Right hindlimb (tissue), 1 donor: ENCODE measurements at regions not wholly inside any gene's neighbourhood (a gene's known extent, or its start where the extent isn't known, plus 50 kb on each side); places are given as distances from the start of the nearest gene placed in this dataset.

Experiments
- DNase-seq: peaks from one replicate; pipeline ENCODE4 v3.0.0-alpha.2; 2018

DNA sequence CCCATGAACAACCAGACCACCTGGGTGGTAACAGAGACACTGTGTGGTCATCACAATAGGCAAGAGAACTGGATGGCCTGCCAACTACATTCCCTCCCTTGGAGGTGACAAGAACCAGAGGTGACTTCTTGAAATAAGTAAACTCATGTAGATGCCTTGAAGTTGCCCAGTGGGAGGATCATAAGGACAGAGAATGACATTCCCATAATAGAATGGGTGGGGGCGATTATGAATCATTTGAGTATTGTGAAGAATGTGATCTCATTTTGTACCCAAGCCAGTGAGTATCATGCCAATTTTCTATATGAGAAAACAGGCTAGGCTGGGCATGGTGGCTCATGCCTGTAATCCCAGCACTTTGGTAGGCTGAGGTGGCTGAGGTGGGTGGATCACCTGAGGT, 211.4 kb upstream of the GYPC start:
- DNase-seq, result no peak

DNA sequence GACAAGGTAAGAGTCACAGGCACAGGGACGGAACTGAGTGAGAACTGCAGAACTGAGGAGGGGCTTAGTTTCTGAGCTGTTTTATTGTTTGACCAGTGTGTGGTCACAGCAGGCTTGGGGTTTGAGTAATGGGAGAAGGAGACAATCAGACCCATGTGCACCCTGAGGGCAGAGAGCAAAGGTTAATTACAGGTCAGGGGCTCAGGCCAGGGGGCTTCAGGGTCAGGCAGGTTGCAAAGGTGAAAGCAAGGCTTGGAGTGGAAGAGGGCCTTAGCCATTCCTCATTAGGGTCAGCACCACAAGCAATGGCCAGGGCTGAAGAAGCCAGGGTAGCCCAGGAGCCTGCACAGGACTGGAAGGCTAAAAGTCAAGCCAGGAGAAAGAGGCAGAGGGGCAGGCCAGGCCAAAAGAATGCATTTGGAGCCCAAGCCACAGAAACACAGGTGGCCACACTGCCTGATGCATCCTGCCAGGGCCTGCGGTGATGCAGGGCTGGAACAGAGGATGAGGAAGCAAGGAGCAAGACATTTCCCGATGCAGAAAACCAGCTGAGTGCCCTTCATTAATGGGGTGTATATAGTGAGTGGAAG, 209.8 kb upstream of the GYPC start:
- no peak for DNase-seq

DNA sequence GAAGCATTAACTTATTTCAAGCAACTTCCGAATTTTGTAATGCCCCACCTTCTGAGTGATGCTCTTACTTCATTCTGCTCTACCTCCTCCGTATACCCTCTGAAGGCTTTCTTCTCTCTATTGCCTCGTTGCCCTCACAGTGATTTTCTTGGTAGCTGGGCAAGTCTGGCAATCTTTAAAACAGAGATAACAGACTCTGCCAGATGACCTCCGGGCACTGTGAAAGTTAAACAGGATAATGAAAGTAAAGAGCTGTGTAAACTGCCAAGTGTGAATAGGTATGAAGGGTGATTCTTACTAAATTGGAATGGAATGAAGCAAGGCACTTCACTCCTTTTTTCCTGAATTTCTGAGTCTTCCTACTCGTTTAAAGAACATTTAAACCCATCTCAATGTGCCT, 207.3 kb upstream of the GYPC start:
- no peak for DNase-seq

DNA sequence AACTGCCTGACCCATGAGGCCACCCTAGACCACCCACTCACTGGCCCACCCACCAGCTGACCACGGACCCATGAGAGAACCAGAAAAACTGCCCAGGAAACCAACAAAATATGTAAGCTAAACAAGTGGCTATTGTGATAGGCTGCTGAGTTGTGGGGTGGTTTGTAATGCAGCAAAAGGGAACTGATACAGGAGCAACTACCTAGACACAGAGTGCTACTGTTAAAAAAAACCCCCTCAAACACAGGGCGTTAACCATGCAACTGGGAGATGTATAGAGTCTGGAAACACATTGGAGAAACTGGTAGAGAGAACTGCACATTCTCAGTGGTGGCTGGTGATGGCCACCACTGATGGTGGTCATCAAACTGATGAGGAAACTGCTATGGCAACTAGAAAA, 206.3 kb upstream of the GYPC start:
- DNase-seq, result no peak

DNA sequence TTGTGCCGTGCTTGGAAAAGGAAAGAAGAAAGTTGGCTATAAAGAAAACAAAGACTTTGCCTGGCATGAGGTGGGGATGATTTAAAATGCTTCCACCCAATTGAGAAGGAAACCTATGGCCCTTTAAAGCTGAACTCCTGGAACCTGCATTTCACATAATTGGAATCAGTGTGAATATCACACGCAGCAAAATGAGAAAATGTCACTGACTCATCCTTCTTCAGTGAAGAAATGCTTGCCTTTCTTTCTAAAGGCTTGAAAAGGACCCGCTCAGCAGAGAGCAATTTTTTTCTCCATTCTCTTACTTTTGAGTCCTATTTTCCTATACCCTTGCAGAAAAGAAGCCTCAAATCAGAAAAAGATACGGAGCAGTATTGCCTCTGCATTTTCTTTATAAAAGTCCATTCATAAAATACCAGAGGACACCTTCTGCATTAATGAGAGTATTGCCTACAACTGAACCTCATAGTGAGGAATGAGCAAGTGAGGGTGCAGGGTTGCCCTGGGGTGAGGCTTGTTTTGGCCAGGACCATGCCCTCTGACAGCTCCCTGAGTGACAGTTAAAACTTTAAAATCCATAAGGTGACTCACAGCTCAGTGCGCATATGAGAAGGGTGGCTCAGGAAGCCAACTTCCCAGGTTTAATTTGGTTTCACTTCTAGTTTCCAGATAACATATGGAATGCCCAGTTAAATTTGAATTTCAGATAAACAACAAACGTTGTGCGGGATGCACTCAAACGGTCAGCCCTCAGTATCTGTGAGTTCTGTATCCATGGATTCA, 191.9 kb upstream of the GYPC start:
- DNase-seq, result no peak

DNA sequence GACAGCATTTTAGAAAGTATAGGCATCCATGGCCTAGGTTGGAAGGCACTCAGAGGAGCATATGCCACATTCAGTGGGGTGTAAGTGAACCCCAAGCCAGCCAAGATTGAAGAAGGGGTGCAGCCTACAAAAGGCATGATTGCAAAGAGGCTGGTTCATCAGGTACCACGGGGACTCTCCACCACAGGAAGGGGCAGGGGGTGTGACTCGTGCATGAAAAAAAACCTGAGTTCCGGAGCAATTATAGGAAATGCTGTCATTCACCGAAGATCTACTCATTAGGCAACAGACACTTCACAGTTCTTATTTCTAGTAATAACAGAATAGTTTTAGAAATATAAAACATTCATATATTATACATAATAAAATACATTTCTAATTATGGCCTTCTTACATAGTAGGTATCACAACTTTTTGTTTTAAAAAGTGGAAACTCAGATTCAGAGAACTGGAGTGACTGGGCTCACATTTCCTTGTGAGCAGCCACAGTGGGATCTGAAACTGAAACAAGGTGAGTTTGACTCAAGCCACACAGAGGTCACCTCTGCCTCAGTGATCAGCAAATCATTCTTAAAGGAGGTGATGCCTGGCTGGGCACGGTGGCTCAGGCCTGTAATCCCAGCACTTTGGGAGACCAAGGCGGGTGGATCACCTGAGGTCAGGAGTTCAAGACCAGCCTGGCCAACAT, 188.4 kb upstream of the GYPC start:
- no peak for DNase-seq

DNA sequence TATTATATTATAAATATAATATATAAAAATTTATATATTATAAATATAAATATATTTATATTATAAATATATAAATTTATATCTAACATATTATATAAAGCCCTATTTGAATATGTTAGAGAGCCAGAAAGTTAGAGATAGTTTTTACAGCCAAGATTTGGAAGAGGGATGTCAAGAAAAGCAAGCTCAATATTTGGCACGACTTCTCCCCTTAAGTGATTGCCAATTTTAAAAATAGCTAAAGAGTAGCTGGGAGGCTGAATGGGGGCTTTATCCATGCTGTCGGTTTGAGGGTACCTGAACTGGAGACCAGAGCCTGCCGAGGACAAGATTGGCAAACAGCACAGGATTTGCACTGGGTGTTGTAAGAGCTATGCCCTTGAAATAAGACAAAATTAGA, 180.9 kb upstream of the GYPC start:
- no peak for DNase-seq

DNA sequence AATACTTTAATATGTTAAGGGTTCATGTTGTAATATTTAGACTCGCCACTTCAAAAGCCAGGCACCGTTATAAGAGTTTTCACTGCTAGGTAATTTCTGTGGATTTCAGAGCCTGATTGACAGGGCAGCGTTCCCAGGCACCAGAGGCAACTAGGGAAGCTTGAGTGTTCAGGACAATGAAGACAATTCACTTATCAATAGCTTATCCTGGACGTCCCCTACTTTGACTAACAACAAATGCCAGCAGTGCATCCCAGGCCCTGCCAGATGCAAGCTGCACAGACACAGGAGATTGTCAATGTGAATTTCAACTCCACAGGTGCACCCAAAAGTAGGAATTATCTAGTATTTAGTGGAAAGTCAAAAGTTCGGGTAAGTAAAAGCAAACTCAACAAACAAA, 179.3 kb upstream of the GYPC start:
- no peak for DNase-seq

DNA sequence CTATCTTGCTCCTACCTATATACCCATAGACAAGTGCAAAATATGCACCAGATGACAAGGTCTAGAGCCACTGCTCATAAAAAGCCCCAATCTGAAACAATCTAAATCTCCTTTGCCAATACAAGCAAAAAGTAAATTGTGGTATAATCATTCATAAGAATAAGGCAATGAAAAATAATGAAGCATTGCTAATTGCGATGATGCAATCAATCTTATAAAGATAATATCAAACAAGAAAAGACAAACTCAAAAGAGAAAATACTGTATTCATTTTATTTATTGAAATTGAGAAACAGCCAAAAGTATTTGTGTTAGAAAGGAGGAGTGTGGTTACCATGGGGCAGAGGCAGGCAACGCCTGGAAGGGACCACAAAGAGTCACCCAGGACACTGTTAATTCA, 175.9 kb upstream of the GYPC start:
- DNase-seq, result no peak

DNA sequence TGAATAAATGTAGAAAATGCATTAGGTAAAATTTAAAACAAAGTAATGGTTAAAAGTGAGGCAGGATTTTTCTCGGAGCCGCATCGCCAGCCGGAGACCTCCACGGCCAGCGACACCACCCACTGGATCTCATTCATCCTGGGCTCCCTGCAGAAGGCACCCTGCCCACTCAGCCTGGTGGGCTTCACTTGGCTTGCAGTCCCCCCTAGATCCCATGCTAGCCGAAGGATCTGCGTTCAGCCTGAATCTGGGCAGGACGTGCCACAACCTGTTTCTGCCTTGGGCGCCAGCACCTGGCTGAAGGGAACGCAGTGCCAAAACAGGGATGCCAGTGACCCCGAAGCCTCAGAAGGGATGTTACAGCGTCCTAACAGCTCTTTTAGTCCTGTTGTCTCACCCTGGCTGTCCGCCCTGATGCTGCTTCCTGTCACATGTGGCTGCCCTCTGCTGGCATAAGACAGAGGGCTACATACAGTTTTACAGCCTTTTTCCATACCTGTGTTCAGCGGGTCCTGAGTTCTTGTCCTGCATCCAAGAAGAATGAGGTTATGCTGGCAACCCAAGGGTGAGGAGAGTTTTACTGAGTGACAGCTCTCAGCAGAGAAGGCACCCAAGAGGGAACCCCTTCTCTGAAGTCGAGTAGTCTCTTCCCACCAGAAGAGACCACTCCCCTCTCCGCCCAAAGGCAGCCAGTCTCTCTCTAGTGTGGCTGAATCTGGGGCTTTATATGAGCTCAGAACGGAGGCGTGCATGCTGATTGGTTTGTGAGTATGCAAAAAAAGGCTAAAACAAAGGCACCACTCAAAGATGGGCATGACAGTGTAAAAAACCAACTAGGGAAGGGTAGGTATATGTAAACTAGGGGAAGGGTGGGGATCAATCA, 173.1 kb upstream of the GYPC start:
- no peak for DNase-seq

DNA sequence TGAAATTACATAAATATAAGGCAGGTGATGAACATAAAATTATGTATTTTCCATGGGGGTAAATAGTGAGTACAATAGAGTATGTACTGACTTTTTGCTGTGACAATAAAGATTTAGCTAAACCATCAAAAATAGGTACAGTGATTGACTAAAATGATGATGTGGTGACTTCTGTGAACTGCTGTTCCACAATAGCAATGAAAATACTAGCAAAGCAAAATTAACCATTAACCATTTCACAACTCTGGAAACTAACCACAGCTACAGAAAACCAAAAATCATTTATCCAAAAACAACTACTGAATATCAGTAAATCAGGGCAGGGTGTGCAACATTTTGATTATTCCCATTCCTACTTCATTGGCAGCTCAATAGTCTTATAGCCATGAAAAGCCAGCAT, 161.4 kb upstream of the GYPC start:
- no peak for DNase-seq

DNA sequence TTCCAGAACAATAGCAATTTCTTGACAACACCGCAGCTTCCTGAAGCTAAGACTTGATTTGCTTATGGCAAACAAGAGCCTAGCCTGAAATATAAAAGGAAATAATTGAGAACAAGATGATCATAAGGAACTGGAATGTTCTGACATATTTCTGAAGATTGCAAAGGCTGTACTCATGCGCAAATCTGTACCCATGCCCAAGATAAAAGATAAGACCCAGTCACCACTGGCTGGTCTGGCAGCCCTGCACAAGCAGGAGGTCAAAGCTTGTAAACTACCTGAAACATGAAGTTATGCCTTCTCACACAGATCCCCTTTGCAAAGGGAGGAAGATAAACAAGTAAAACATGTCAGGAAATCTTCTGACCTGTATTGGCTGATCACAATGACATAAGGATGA, 160.8 kb upstream of the GYPC start:
- DNase-seq, result no peak

DNA sequence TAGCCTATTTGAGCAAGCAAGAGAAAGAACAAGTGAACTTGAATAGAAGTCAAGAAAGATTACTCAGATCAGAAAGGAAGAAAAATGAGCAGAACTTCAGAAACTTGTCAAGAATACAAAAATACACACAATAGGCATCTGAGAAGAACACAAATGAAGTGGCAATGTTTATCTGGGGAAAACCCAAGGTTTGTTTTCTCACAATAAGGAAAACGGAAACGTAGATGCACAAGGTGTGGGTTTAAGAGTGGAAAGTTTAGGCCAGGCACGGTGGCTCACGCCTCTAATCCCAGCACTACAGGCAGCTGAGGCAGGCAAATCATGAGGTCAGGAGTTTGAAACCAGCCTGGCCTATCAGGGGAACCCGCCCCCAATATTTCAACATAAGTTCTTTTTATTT, 159.5 kb upstream of the GYPC start:
- DNase-seq, result no peak

DNA sequence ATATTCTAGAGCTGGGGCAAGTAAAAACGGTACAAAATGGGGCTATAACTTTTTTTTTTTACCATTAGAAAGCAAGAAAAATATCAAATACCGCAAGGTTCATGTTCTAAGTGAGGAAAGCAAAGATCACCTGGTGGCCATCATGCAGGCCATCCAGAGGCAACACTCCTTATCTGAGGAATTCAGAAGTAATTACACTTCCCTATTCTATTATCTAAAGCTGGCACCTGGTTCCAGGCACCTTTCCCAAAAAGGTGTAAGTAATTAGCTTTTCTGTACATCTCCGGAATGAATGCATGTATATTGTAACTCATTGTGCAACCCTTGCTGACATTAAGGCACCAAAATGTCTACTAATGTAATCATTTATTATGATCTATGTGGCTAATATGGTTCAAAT, 152.5 kb upstream of the GYPC start:
- DNase-seq, result no peak

DNA sequence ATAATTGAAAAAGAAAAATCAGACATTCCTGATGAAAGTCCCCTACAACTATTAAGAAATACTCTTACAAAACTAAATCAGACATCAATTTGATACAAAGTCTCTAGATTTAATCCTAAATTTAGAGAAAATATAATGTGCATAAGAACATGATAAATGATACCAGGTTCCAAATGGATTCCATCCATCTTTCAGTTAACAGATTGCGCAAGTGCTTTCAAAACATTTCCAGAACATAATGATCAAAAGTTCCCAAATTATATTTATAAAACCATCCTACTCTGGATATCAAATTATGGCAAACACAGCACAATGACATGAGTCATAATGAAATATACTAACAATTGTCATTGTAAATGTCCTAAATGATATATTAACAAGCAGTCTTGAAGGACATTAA, 151.0 kb upstream of the GYPC start:
- no peak for DNase-seq

DNA sequence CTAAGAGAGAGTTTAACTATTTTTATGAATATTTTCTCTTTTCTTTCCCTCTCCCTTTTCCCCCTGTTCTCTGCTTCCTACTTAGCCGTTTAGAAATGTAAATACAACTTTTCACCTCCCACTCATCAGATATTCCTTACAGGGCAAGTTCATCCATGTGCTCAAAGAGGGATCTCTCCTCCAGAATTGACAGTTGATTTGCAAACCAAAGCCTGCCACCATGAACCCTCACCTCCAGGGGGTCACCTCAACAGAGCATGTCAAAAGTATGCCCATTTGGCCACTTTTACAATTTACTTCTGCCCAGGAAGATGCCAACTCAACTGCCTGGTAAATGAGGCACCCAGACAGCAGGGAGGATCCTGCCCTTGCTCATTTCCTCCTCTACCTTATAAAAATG, 149.2 kb upstream of the GYPC start:
- DNase-seq, result no peak

DNA sequence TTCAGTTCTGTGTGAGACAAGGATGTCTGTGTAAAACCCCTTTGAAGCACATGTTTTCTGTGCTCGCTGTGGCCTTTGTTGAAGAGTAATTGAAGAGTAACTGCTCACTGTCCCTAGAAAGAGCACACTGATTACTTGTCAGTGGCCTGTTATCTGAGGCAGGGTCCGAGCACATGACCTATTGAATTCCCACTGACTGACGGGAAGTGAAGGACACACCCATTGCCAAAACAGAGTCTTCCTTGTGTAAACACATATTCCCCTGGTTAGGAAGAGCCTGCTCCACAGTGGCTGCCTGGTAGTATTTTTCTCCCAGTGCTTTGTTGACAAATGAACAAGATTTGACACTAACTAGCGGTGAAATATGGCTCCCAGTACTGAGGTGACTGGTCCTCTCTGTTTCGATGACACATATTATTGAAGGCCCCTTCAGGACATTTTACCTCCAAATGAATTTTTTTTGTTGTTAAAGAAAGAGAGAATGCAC, 148.5 kb upstream of the GYPC start:
- DNase-seq, result no peak

DNA sequence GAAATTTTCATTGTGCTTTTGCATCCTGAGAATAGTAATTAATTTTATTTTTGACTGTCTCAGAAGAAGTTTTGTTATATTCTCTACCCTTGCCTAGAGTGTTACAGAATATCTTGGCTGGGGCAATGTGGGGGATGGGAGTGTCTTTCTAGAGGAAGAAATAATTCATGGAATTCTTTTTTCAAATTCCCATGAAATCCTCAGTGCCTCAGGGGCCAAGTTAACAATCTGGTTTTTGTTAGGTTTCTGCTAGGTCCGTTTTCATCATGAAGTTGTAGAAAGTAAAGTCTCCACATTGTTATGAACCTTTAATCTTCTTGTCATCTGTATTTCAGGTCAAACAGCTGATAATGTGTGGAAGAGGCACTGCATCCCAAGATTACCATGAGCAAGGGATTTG, 145.6 kb upstream of the GYPC start:
- DNase-seq, result no peak

DNA sequence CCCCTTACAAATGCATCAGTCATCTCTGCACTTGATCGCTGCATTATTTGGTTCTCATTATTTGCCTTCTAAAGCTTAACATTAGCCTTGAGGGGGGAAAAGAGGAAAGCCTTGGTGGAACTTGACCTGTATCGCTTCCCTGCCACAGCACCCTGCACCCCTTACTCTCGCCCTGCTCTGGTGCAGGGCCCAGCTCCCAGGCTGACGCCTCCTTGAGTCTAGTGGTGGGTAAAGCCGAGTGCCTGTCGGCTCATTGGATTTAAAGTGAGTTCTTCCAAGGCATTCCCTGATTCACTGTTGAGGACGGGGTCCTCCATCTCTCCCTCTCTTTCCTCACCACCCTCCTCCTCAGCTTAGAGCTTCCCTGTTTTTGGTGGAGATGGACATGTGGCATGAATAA, 145.0 kb upstream of the GYPC start:
- DNase-seq, result no peak

DNA sequence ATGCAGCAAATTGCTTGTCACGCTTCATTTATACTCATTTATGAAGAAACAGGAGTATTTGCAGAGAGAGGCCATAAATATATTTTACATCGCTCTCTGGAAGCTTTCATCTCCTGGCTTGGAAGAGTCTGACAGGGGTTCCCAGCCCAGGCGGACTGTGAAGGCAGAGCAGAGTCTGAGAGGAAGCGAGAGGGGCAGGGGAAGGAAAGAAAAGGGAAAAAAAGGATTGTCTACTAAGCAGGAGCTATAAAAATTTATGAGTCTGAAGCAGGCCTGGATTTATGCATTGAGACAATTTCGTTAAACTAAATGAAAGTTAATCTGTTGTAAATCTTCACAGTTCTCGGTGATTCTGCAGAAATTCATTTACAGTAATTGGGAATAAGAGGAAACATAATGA, 143.9 kb upstream of the GYPC start:
- DNase-seq, result no peak

DNA sequence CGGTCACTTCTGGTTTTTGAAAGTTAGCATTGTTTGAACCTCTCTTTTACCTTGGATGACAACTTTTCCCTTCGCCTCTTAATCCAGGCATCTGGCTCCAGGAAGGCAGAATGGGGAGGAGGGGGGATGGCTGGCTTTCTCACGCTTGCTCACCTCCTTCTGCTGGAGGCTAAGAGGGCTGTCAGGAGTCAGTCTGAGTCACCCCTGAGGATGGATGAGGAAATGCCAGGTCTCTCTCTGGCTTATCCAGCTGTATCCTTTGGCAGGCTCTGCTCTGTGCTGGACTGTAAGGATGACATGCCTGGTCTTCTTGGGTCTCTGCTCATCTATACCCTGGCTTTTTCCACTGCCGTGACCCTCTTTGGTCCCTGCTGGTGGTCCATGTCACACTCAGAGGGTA, 142.9 kb upstream of the GYPC start:
- no peak for DNase-seq

DNA sequence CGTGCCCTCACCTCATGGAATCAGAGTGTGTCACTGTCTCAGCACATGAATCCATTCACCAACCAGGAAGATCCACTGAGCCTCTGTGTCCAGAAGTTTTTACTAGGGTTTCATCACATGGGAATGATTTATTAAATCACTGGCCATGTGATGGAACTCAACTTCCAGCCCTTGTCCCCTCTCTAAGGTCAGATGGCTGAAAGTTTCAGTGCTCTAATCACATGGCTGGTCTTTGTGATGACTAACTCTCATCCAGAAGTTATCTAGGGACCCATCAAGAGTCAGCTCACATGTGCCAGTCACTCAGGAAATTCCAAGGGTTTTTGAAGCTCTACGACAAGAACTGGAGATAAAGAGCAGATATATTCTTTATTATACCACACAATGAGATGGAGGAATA, 140.5 kb upstream of the GYPC start:
- no peak for DNase-seq

DNA sequence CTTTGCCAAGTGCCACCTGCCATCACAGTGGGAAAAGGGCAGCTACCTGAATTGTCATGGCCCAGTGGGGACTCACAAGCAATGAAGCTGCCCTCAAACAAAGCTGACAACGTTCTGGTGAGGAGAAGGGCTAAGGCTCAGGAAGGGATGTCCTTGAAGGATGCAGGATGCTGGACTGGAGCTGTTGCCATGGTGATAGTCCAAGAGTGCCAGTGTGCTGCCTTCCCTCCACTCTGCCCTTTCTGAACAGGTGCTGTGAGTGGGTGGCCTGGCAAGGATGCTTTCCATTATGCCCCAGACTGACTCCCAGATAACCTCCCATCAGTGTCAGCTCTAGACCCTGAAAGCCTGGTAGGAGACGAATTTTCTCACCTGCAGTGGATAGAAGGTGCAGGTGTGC, 137.8 kb upstream of the GYPC start:
- DNase-seq, result no peak
